ENCODE measurements at regions not wholly inside any gene's neighbourhood (a gene's known extent, or its start where the extent isn't known, plus 50 kb on each side); places are given as distances from the start of the nearest gene placed in this dataset.

GRCh38 chr4:125447551-125448290 is 133.0 kb downstream of the FAT4 start:
- Histone ChIP-seq H3K9me2 (replicated peaks; ENCODE audit: insufficient read depth, low read length) (no peaks in the 10 kb centered on the region), H3K27ac (ENCODE audit: low read length) (no peak overlapping the region), H3K36me3 (replicated peaks; ENCODE audit: insufficient read depth, low read length) (no peaks in the 10 kb centered on the region), H4K20me1 (ENCODE audit: insufficient read depth, low read length) (no peaks in the 10 kb centered on the region), H3K79me2 (ENCODE audit: low read length) (no peaks in the 10 kb centered on the region), H3K4me2 (ENCODE audit: low read depth, low read length) (no peak overlapping the region), H3K4me3 (ENCODE audit: low read length) (no peak overlapping the region), H2AFZ (ENCODE audit: low read length) (no peak overlapping the region), H3K9ac (ENCODE audit: low read length) (no peak overlapping the region), H3K9me3 (replicated peaks; ENCODE audit: insufficient read depth, low read length) (no peaks in the 10 kb centered on the region), H3K27me3 (replicated peaks; ENCODE audit: insufficient read depth, low read length) (no peaks in the 10 kb centered on the region), H3K4me1 (ENCODE audit: low read length) (no peaks in the 10 kb centered on the region), H3F3A (ENCODE audit: insufficient read depth, low read length) (no peaks in the 10 kb centered on the region)
- TF ChIP-seq CTCF (IDR thresholded peaks at IDR 0.05; ENCODE audit: low read length) (no peak), EZH2 (optimal IDR thresholded peaks at IDR 0.05; ENCODE audit: low read depth, low read length) (no peak), EZH2phosphoT487 (IDR thresholded peaks at IDR 0.05; ENCODE audit: low read length) (no peak)
- no peak for DNase-seq

GRCh38 chr4:125456075-125456474 is 141.3 kb downstream of the FAT4 start:
- Histone ChIP-seq H3K4me2 (ENCODE audit: low read depth, low read length) (no peak overlapping the region), H4K20me1 (ENCODE audit: insufficient read depth, low read length) (no peaks in the 10 kb centered on the region), H3K9me2 (replicated peaks; ENCODE audit: insufficient read depth, low read length) (no peaks in the 10 kb centered on the region), H3K4me3 (ENCODE audit: low read length) (no peak overlapping the region), H3K9me3 (replicated peaks; ENCODE audit: insufficient read depth, low read length) (no peaks in the 10 kb centered on the region), H3K79me2 (ENCODE audit: low read length) (no peaks in the 10 kb centered on the region), H3K27ac (ENCODE audit: low read length) (no peak overlapping the region), H3F3A (ENCODE audit: insufficient read depth, low read length) (no peaks in the 10 kb centered on the region), H2AFZ (ENCODE audit: low read length) (no peak overlapping the region), H3K27me3 (replicated peaks; ENCODE audit: insufficient read depth, low read length) (no peaks in the 10 kb centered on the region), H3K4me1 (ENCODE audit: low read length) (no peaks in the 10 kb centered on the region), H3K9ac (ENCODE audit: low read length) (no peak overlapping the region), H3K36me3 (replicated peaks; ENCODE audit: insufficient read depth, low read length) (no peaks in the 10 kb centered on the region)
- TF ChIP-seq CTCF (IDR thresholded peaks at IDR 0.05; ENCODE audit: low read length) (no peak), EZH2phosphoT487 (IDR thresholded peaks at IDR 0.05; ENCODE audit: low read length) (no peak), EZH2 (optimal IDR thresholded peaks at IDR 0.05; ENCODE audit: low read depth, low read length) (no peak)
- no peak for DNase-seq

- no peaks in the 10 kb centered on the region for H3F3A ChIP-seq (ENCODE audit: insufficient read depth, low read length)
- H4K20me1 ChIP-seq (ENCODE audit: insufficient read depth, low read length), result no peaks in the 10 kb centered on the region
- 0 out of 2 replicates have a peak, but pooled peaks cover 8% of the 10 kb centered on the region for H3K4me1 ChIP-seq (ENCODE audit: low read length)
- H3K27me3 ChIP-seq (replicated peaks; ENCODE audit: insufficient read depth, low read length), result no peaks in the 10 kb centered on the region
- no peak overlapping the region for H3K4me2 ChIP-seq (ENCODE audit: low read depth, low read length)
- no peaks in the 10 kb centered on the region for H3K79me2 ChIP-seq (ENCODE audit: low read length)
- no peak overlapping the region for H2AFZ ChIP-seq (ENCODE audit: low read length)
- no peaks in the 10 kb centered on the region for H3K9me2 ChIP-seq (replicated peaks; ENCODE audit: insufficient read depth, low read length)
- no peak overlapping the region for H3K9ac ChIP-seq (ENCODE audit: low read length)
- TF ChIP-seq CTCF (IDR thresholded peaks at IDR 0.05; ENCODE audit: low read length) (no peak), EZH2 (optimal IDR thresholded peaks at IDR 0.05; ENCODE audit: low read depth, low read length) (no peak), EZH2phosphoT487 (IDR thresholded peaks at IDR 0.05; ENCODE audit: low read length) (no peak)
- no peak overlapping the region for H3K4me3 ChIP-seq (ENCODE audit: low read length)
- no peaks in the 10 kb centered on the region for H3K9me3 ChIP-seq (replicated peaks; ENCODE audit: insufficient read depth, low read length)
- H3K27ac ChIP-seq (ENCODE audit: low read length), result no peak overlapping the region
- no peaks in the 10 kb centered on the region for H3K36me3 ChIP-seq (replicated peaks; ENCODE audit: insufficient read depth, low read length)
- DNase-seq, result no peak
Observed at GRCh38 chr4:125459531-125459930, 144.8 kb downstream of the FAT4 start.
